Skeletal muscle tissue (tissue), 1 donor: ENCODE measurements at regions not wholly inside any gene's neighbourhood (a gene's known extent, or its start where the extent isn't known, plus 50 kb on each side); places are given as distances from the start of the nearest gene placed in this dataset. TPM values are rescaled to one million over a fixed set of nuclear protein-coding genes. Genes with fewer than 3 reads are reported as not detected.

Experiments
- small RNA-seq: library from RNA; depleted of rRNA; stranded (forward); fragments of <200 nt; gene quantifications from one replicate; pipeline ENCODE3, GENCODE V24; 2014

Small RNAs in the stretch of these regions (small RNA-seq; reads per million reads assigned to genes)
- not detected for gene RNU6-1066P
